NCI-H345 (cell line): ENCODE measurements at regions not wholly inside any gene's neighbourhood (a gene's known extent, or its start where the extent isn't known, plus 50 kb on each side); places are given as distances from the start of the nearest gene placed in this dataset.
"Not testable (repeated sequence)": the region's sequence is repeated elsewhere in the genome, so short reads cannot be mapped to it uniquely, and the experiment has no call there.

Experiments used
- DNase-seq: peaks from one replicate; lab custom pipeline; 2025; lab: John Stamatoyannopoulos, UW

- DNase-seq = no peak
These were observed 562.6 kb downstream of the EDEM1 start for GRCh38 chr3:5750091-5750490.

DNA sequence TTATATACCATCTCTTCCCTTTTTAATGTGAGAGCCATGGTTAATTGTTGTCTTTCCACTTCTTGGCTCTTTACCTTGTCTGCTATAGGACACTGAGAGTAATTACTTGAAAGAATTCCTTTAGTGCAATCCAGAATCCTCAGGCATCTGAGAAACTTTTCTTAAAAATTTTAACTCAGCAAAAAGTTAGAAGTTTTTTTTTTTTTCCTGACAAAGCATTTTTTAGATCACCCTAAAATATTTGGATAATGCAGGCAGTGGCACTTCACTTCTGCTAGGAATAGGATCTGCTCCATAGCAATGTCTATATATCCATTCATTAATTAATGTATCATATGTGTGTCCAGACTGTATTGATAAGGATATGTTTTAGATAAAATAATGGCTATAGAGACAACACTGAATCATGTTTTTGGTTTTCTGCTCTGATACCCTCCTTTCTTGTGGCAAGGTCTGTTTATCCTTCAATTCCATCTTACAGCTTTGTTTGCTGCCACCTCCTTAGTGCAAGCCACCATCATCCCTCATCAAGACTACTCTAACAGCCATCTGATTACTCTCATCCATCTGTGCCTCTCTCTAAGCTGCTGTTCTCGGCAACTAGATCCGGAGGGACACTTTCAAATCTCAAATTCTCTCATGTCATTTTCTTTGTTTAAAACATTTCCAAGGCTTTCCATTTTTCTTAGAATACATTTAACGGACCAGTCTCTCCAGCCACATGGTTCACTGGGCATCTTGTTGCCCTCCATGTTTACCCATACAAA lies 563.5 kb downstream of the EDEM1 start:
- no peak for DNase-seq

GRCh38 chr3:5754602-5755001 lies 567.1 kb downstream of the EDEM1 start:
- DNase-seq = no peak

DNA sequence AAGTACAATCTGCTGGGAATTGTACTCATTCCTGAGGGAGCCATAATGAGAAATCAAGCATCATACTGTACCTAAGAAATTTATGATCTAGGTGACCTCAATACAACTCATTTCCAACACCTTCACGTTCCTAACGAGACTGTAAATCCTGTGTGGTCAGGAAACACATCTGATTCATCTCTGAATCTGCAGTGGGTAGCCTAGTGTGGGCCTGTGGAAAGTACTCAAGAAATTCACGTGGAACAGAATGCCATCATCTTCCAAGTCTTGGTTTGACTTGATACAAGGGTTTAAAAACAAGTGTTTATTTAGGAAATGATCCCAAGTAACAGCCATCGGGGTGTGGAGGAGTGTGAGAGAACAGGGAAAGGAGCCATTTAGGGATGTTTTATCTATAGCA lies 568.9 kb downstream of the EDEM1 start:
- DNase-seq = no peak

DNA sequence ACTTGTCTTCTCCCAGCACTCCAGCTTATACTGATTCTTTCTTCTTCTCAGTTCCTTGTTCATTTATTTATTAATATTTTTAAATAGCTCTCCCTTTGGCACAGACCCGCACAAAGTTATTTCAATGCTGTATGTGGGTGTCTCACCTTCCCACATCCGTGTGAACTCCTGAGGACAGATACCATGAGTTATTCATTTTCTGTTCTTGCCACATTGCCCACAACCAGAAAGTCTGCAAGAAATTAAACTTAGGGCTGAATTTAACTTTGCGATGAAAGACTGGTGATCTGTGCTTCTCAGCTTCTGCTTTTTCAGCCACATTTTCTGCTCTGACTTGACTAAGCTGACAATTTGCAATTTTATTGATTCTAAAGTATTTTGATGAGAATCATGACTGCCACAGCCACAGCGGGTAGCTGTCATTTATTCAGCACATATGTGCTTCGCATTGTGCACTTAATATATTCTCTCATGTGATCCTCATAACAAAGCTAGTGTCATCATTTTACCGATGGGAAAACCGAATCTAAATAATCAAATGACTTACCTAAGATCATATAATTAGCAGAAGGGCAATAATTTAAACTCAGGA lies 569.8 kb downstream of the EDEM1 start:
- DNase-seq = no peak

- no peak for DNase-seq
These were observed 571.2 kb downstream of the EDEM1 start for GRCh38 chr3:5758699-5759098.

- no peak for DNase-seq
These were observed 575.0 kb downstream of the EDEM1 start for GRCh38 chr3:5762506-5762905.

DNA sequence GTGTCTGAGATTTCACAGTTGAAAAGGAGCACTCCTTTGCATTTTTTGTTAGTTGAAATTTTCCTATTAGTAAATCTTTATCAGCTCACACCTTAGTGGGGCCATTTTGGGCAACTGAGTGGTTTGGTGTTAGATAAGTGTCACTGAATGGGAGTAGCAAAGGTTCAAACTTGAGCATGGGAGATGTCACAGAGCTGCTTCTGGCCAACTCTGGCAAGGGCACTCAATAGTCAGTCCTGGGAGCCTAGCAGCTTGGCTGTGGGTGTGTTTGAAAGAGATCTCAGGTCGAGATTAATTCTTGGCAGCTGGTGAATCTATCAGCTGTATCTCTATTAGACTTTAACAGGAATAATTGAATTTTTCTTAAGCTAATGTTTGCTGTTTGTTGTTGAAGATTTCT lies 579.3 kb downstream of the EDEM1 start:
- DNase-seq = no peak

- DNase-seq = no peak
These were observed 579.8 kb downstream of the EDEM1 start for GRCh38 chr3:5767304-5767703.

DNA sequence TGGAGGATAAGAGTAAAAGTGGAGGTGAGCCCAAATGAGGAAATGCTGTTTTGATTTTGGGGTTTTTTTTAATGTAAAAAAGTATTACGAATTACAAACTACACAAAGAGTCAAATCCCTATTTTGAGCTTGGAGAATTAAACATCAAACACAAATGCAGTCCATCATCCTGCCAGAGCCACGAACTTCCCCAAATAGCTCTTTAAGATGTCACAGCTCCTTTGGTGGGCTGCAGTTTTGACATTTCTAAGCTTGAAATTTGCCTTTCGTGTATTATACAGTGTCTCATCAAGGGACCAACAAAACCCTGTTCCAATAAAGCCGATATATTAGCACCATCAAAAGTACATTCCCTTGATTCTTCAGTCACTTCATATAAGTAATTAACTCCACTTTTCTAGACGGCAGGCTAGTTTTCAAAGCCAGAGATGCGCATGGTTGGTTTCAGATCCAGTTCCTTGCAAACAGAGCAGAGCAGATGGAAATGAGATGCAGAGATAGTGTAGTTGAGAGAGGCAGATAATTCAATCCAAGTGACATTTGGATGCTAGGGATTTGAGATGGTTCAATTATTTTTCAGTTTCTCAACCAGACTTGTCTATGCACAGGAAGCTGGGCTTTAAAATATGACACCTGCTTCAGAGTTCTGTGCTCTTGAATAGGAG lies 580.9 kb downstream of the EDEM1 start:
- no peak for DNase-seq

DNA sequence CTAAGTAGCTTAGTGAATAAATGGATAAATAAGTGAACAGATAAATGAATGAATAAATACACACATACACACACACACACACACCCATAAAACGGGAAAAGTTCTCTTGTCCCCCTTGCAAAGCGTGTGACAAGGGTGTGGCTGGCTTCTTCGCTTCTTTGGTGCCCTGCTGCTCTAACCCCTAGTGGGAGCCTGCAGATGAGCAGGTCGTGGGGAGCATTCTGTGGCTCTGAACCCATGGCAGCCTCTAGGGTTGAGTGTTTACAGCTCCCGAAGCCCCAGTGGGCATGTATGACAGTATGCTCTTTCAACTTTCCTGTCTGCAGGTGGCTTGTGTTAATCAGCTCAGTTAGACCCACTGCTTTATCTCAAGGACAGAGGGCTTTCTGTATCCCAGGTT lies 582.3 kb downstream of the EDEM1 start:
- no peak for DNase-seq

DNA sequence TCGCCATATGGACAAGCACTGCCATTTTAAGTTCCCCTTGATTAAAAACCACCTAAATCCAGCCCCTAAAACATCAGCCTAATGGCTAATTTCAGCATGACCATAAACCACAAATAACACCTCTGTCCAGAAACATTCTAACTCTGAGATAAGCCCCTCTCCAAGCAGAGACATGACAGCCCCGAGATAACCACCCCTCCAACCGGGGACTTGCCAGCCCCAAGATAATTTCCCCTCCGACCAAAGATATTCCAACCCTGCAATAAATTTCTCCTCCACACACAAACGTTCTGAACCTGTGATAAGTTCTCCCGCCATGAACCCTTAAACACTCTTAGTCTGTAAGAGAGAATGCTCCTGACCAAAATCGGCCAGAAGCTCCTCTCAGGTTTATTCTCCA lies 586.8 kb downstream of the EDEM1 start:
- DNase-seq = no peak

GRCh38 chr3:5775100-5775499 lies 587.6 kb downstream of the EDEM1 start:
- DNase-seq = not testable (repeated sequence)

DNA sequence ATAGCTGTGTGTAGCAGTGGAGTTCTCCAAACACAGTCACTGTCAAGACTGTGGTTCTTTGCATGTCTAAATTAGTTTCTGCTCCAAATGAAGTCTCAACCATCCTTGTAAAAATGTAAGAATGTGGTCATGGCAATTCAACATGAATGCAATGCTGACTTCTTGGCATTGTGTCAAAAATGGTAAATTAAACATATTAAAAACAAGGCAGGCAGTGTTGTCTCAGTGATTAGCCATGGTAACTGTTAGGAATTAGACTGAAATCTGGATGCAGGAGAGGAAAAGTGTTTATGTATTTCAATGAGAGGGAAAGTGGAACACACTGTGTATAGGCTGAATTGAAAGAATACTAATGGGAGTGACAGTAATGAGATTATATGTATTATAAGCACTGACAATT lies 597.2 kb downstream of the EDEM1 start:
- DNase-seq = no peak

- DNase-seq = peak; percentile 20
These were observed 600.5 kb downstream of the EDEM1 start for GRCh38 chr3:5787861-5788488.

DNA sequence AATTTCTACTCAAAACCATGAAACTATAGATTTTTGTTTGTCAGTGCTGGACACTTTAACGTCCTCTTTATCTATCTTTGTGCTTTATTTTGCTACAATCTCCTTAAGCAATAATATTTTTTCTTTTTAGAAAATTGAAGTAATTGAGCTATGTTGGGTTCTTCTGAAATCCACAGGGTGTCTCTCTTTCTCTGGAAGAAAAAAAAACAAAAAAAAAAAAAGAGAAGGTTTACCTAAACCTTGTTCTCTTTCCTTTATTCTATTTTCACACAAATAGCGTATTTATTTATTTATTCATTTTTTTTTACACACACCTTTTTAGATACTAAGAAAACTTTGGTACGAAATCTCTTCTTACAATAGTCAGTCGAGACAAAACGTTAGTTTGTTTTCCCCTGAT lies 601.0 kb downstream of the EDEM1 start:
- no peak for DNase-seq

DNA sequence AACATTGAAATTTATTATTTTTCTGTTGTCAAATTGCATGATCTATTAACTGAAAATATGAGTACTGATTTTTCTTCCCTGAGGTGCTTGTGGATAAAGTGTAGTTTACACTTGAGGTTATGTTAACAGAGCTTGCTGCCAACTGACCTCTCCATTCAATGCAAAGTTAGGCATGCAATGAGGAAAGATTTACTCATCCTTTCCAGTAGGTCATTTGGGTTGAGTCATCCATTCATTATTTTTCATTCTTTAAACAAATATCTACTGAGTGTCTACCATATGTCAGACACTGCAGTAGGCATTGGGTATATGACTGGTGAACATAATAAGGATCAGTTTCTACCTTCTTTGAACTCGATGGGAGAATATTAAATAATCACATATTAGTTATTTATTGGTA lies 604.1 kb downstream of the EDEM1 start:
- no peak for DNase-seq

DNA sequence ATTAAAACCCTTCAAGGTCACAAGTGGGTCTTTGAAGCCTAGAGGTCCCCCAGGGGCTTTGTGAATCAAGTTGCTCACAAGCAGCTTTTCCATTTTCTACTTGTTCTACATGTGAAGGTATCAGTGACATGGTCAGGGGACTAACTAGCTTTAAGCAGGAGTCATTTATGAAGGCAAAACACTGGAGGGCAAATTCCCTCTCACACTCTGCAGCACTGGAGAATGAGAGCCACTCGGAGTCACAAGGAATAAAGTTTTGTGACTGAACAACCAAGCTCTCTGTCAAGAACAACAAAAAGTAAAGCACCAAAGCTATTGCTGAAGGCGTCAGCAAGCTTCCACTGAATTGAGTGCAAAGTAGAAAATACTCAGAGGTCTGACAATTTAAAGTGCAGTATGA lies 609.0 kb downstream of the EDEM1 start:
- DNase-seq = no peak

DNA sequence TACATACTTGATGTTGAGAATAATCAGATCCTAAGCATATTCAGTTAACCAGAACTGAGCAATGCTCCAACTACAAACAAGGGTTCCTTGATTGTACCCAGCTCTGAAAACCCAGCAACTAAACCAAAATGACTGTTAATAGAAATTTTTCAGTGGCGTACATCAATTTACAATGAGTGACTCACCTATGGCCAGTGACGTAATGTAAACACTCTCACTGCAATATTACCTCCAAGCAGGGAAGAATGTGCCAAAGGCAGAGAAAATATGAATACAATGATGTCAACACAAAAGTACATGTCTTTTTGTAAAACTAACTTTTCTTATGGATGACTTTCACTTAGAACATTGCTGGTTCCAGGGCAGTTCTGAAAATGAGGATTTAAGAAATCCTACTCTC lies 611.3 kb downstream of the EDEM1 start:
- DNase-seq = no peak

- DNase-seq = no peak
These were observed 611.9 kb downstream of the EDEM1 start for GRCh38 chr3:5799398-5799797.

GRCh38 chr3:5800965-5801364 lies 613.5 kb downstream of the EDEM1 start:
- no peak for DNase-seq

DNA sequence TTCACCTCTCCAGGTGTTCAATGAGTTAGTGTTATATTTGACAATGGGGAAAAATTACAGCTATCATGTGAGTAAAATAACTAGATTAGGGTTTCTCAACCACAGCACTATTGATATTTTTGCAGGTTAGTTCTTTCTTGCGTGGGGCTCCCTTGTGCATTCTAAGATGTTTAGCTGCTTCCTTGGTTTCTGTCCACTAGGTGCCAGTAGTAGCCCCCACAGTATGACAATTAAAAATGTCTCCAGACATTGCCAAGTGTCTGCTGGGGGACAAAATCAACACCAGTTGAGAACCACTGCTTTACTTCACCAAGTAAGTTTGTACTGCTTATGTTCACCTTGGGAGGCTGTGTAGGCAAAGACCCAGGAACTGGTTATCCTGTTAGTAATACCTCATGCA lies 618.7 kb downstream of the EDEM1 start:
- no peak for DNase-seq
